GM12873 (cell line): ENCODE measurements at regions not wholly inside any gene's neighbourhood (a gene's known extent, or its start where the extent isn't known, plus 50 kb on each side); places are given as distances from the start of the nearest gene placed in this dataset.

Experiments
- CTCF ChIP-seq: IDR thresholded peaks from 2 replicates; pipeline ENCODE4 v1.5.1; 2012; ENCODE audit warnings: low read depth, mild to moderate bottlenecking, moderate library complexity, low read length, control low read depth; ENCODE audit not compliant: insufficient read depth; ENCODE audit errors: missing control alignments

DNA sequence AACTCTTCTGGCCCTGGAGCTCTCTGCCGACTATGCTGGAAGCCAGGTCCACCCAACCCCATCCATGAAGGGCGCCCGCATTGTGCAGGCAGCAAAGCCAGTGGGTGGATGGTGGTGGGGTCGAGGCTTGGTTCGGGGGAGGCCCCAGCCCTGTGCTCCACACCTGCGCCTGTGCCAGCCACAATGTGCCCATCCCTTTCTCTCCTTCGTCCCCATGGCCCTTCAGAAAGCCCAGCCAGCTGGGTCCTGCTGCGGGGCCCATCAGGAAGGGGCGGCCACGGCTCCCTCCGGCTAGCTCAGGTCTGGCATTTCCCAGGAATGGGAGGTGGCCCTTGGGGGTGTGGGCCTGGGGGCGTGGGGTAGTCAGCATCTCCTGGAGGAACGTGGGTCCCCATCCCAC lies 91.6 kb downstream of the HMX1 start:
- TF ChIP-seq CTCF = no peak

- TF ChIP-seq CTCF = no peak
Measured at GRCh38 chr4:8779490-8779932, 92.1 kb downstream of the HMX1 start.

DNA sequence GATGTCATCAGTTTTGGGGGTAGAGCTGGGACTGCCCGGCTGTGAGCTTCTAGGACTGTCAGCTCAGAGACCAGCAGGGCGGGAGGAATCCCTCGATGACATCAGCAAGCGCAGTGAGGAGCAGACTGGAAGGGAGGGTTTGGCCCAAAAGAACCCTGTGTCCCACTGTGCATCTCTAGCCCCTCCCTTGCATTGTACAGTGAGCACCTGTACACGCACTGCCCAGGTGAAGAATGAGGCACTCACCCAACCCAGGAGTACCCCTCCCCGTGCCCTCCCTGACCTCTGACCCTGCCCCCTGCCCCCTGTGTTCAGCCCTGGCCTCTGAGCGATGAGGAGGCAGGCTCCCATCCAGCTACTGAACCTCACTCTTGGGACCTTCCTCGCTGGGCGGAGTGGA lies 92.9 kb downstream of the HMX1 start:
- no peak for TF ChIP-seq CTCF

GRCh38 chr4:8778291-8778690 lies 93.3 kb downstream of the HMX1 start:
- TF ChIP-seq CTCF = no peak

DNA sequence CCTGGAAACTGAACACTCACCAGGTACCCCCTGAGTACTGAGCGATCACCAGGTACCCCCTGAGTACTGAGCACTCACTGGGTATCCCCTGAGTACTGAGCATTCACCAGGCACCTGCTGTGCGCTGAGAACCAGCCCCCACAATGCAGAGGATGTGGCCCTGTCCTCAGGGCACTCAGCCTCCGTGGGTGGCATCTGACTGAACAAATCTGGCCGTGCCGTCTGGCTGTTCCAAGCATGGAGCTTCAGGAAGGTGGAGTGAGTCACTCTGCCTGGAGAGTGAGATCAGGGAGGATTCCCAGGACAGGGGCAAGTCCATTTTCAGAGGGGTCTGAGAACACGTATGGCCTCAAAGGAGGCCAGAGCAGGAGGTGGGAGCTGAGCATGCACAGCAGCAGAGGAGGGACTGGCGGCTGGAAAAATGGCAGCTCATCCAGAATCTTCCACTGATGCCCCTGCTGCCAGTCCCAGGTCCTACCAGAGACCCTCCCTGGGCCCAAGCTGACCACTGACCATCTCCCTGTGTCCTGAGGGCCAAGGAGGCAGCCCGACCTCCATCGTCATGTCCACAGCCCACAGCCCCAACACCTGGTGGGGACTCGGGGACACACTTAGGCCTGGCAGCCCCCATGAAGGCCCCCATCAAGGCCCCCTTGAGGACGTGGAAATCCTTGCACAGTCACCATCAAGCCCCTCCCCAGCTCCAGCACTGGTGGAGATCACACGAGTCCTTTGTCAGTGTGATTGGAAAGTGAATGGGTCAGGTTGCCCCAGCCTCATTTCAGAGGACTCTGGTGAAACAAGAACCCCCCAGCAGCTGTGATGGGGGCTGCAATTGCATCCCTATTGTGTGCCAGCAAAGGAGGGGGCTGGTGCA lies 94.1 kb downstream of the HMX1 start:
- no peak for TF ChIP-seq CTCF

DNA sequence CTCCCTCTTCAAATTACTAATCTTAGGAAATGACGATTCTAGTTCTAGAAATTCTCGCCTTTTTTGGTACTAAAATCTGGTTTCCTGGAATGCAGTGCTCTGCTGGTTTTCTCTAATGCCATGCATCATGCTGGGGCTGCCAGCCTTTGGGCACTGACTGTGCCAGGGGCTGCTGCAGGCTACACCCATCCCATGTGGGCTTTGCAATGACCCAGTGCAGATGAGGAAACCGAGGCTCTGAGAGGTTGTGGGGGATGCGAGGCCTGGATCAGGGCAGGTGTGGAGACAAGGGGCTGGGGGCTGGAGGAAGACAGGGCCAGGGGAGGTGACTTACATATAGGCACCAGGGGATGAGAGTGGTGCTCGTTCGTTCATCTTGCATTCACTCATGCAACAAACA lies 95.3 kb downstream of the HMX1 start:
- TF ChIP-seq CTCF = no peak

GRCh38 chr4:8775751-8776355 lies 95.8 kb downstream of the HMX1 start:
- no peak for TF ChIP-seq CTCF
